ENCODE measurements at regions not wholly inside any gene's neighbourhood (a gene's known extent, or its start where the extent isn't known, plus 50 kb on each side); places are given as distances from the start of the nearest gene placed in this dataset.

DNA sequence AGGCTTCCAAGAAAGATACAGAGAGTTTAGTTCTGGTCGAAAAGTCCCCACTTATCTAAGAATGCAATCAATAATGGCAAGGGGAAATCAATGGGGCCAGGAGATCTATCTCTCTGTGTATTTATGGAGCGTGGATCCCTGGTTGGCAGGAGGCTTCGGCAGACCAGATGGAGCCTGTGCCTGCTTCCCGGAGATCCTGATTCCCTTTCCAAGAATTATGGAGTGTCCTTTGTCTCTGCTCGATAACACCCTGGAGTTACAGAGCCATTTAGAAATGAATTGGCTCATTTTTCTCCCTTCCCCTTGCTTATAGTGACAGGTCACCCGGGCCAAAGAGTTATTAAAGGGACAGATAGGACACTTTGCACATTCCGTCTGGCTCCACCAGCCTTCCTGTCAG, 92.4 kb downstream of the ISX start:
- H3K27ac ChIP-seq (ENCODE audit: extremely low read depth, low read depth, low read length): no peak overlapping the region
- in situ Hi-C loops (cut with MboI): loop anchor here (10.0 to 25.0 kb wide), 2 partner anchors 76 to 746 kb away; no protein-coding TSS in a partner anchor
- TF ChIP-seq ZFX (CRISPR knock-in tag; IDR thresholded peaks at IDR 0.05) (no peak), ZNF778 (CRISPR knock-in tag; IDR thresholded peaks at IDR 0.05) (no peak), ZNF12 (CRISPR knock-in tag; IDR thresholded peaks at IDR 0.05) (no peak), MEF2D (tag; conservative IDR thresholded peaks at IDR 0.05; ENCODE audit: low read depth) (no peak), ZNF780A (CRISPR knock-in tag; IDR thresholded peaks at IDR 0.05) (no peak), SAFB2 (IDR thresholded peaks at IDR 0.05; ENCODE audit: borderline replicate concordance, low read depth, low read length, severe bottlenecking) (no peak), MAZ (CRISPR knock-in tag; conservative IDR thresholded peaks at IDR 0.05 in 1 of 2, IDR thresholded peaks at IDR 0.05 in 1 of 2) (no peak), MYNN (IDR thresholded peaks at IDR 0.05) (no peak), MYNN (CRISPR knock-in tag; IDR thresholded peaks at IDR 0.05) (no peak), BHLHE40 (IDR thresholded peaks at IDR 0.05; ENCODE audit: low read length) (no peak)
- TF ChIP-seq, protein P1, sequence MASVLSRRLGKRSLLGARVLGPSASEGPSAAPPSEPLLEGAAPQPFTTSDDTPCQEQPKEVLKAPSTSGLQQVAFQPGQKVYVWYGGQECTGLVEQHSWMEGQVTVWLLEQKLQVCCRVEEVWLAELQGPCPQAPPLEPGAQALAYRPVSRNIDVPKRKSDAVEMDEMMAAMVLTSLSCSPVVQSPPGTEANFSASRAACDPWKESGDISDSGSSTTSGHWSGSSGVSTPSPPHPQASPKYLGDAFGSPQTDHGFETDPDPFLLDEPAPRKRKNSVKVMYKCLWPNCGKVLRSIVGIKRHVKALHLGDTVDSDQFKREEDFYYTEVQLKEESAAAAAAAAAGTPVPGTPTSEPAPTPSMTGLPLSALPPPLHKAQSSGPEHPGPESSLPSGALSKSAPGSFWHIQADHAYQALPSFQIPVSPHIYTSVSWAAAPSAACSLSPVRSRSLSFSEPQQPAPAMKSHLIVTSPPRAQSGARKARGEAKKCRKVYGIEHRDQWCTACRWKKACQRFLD (CRISPR knock-in tag; IDR thresholded peaks at IDR 0.05): no peak
- TF ChIP-seq, protein P2, sequence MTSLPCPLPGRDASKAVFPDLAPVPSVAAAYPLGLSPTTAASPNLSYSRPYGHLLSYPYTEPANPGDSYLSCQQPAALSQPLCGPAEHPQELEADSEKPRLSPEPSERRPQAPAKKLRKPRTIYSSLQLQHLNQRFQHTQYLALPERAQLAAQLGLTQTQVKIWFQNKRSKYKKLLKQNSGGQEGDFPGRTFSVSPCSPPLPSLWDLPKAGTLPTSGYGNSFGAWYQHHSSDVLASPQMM (CRISPR knock-in tag; IDR thresholded peaks at IDR 0.05): no peak
- TF ChIP-seq, protein P3, sequence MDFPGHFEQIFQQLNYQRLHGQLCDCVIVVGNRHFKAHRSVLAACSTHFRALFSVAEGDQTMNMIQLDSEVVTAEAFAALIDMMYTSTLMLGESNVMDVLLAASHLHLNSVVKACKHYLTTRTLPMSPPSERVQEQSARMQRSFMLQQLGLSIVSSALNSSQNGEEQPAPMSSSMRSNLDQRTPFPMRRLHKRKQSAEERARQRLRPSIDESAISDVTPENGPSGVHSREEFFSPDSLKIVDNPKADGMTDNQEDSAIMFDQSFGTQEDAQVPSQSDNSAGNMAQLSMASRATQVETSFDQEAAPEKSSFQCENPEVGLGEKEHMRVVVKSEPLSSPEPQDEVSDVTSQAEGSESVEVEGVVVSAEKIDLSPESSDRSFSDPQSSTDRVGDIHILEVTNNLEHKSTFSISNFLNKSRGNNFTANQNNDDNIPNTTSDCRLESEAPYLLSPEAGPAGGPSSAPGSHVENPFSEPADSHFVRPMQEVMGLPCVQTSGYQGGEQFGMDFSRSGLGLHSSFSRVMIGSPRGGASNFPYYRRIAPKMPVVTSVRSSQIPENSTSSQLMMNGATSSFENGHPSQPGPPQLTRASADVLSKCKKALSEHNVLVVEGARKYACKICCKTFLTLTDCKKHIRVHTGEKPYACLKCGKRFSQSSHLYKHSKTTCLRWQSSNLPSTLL (IDR thresholded peaks at IDR 0.05): no peak
- TF ChIP-seq, protein P4, sequence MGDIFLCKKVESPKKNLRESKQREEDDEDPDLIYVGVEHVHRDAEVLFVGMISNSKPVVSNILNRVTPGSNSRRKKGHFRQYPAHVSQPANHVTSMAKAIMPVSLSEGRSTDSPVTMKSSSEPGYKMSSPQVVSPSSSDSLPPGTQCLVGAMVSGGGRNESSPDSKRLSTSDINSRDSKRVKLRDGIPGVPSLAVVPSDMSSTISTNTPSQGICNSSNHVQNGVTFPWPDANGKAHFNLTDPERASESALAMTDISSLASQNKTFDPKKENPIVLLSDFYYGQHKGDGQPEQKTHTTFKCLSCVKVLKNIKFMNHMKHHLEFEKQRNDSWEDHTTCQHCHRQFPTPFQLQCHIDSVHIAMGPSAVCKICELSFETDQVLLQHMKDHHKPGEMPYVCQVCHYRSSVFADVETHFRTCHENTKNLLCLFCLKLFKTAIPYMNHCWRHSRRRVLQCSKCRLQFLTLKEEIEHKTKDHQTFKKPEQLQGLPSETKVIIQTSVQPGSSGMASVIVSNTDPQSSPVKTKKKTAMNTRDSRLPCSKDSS (IDR thresholded peaks at IDR 0.05; ENCODE audit: low read depth, partially characterized antibody): no peak
- no peaks in the 10 kb centered on the region for H3K9me3 ChIP-seq (replicated peaks; ENCODE audit: control insufficient read depth, insufficient read depth, low read depth, low read length)
- peaks cover 9% of the 10 kb centered on the region for H4K20me1 ChIP-seq (replicated peaks; ENCODE audit: control insufficient read depth, insufficient read depth, low read length)
- H3K9ac ChIP-seq (ENCODE audit: insufficient read depth in 1 of 2, low read depth in 2 of 2, low read length in 2 of 2): no peak overlapping the region
- ChIA-PET CTCF (ENCODE audit: low intra/inter-chr PET ratio) (no interaction called here), POLR2A (interaction anchor here (0.6 kb wide), 1 partner anchor 152 kb away, joined by 3 read pairs; no protein-coding TSS in a partner anchor)
- no peaks in the 10 kb centered on the region for H3K9me1 ChIP-seq (ENCODE audit: control insufficient read depth, insufficient read depth, low read length)
- H3K79me2 ChIP-seq (ENCODE audit: control insufficient read depth, insufficient read depth, low read length): no peaks in the 10 kb centered on the region
- no peak overlapping the region for H3K4me2 ChIP-seq (ENCODE audit: insufficient read depth, low read length)
- peaks cover 13% of the 10 kb centered on the region; the same call in 2 of the 3 replicates for H3K36me3 ChIP-seq (ENCODE audit: control insufficient read depth, insufficient read depth, low read length)
- BruUV-seq (replicated peaks): no TSS peak
- intact Hi-C loops (cut with micrococcal nuclease): no loop called here
- no peak overlapping the region for H3K4me3 ChIP-seq
- no peak for ATAC-seq
- no peak for DNase-seq (ENCODE audit: extremely low read depth in 1 of 4, low spot score in 3 of 4)
- peaks cover 0 to 2% of the 10 kb centered on the region in 2 experiments; a peak in 2 of 5 replicates for H3K4me1 ChIP-seq (replicated peaks in 1 of 2; ENCODE audit: control insufficient read depth in 2 of 2, insufficient read depth in 2 of 2, low read length in 2 of 2)
- WGBS (ENCODE audit: insufficient coverage, low coverage, missing lambda C conversion rate): 86% methylated on average over 6 of the region's 7 CpGs
- no peak overlapping the region for H2AFZ ChIP-seq (ENCODE audit: low read depth, low read length)
- no peak for FAIRE-seq
- H3K27me3 ChIP-seq (ENCODE audit: control insufficient read depth in 2 of 2, insufficient read depth in 2 of 2, low read length in 2 of 2): no peaks in the 10 kb centered on the region
